IPS DF 4.7 (cell line): ENCODE measurements at regions not wholly inside any gene's neighbourhood (a gene's known extent, or its start where the extent isn't known, plus 50 kb on each side); places are given as distances from the start of the nearest gene placed in this dataset.

Source experiments
- DNase-seq: peaks from one replicate; pipeline ENCODE4 v3.0.0-alpha.2; 2013; ENCODE audit warnings: low spot score; ENCODE audit errors: extremely low read depth

DNA sequence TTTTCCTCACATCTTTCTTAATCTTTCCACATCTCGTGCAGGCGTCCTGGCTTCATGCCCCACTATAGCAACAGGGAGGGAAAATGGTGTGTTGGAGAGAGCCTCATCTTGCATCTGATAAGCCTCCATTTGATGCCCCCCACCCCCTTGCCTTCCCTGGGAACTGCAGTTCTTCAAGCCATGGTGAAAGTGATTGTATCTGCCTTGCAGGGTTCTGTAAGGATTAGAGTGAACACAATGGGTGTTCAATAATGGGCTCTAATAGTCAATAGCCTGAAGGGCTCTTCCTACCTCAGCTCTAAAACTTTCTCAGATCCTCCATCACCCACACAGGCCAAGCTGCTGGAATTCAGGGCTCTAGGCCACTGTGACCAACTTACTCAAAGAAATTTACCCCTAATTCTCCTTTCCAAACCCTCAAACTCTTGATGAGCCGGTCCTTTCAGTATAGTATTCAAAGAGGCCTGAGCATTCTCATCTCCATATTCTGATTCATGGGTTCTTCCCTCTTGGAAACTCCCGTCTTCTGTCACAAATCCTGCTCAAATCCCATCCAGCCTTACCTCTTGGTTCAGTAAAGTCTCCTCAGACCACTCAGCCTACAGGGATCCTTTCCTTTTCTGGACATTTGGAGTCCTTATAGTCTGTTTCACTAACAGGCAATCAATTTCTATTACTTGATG is 128.3 kb upstream of the TRIM2 start:
- no peak for DNase-seq

DNA sequence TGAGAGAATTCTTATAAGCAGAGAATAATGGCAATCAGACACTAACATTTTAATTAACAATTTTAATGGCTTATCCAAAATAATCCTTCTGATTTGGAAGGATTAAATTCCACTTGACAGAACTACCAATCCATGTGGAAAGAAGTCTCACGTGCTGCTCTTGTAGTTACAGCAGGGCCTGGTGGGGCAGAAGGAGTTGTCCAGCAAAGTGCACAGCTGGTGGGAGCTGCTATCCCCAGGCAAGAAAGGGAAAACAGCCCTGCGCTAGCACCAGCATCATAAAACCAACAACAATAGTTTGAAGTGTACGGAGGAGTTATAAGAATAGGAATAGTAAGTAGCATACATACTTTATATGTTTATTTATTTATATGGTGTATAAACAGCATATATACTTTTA is 127.4 kb upstream of the TRIM2 start:
- DNase-seq = no peak

DNA sequence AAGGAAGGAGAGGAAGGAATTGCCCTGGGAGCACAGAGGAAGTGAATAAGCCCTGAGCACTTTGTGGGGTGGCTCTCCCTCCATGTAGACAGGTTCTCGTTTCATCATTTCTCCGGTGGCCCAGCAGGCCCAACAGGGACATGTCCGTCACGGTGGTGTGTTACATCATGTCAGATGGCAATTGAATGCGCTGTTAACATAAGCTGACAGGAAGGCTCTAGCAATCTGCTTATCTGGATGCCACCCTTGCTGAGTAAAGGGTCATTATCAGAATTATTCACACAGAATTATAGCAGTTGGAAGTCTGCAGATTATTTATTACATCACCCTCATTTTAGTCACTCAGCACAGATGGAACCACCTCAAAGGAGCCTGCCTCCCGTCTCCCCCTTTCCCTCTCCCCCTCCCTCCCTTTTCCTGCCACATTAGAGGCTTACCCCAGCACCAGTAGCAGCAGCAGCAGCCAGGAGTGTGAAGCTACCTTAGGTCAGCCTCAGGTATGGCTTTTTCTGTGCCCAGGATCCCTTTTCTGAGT is 124.3 kb upstream of the TRIM2 start:
- DNase-seq = no peak

DNA sequence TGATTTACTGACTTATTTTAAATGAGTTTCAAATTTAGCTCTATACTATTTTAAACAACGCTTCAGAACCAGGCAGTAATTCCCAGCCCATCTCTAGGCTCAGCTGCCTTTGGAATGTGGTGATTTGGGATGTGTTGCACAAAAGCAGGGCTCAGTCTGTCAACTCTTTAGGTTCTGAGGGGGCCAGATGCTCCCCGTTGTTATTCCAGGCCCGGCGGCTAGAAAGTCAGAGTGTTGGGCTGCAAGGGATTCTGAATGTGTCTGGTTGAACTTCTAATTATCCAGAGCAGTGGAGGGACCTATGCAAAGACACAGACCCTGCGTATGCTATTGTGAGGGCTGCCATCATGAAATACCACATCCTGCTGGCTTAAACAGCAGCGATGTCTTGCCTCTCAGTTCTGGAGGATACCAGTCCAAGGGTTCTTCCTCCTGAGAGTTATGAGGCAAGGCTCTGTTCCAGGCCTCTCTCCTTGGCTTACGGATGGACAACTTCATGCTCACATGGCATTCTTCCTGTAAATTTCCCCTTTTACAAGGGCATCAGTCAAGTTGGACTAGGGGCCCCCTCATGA is 123.2 kb upstream of the TRIM2 start:
- DNase-seq = no peak

DNA sequence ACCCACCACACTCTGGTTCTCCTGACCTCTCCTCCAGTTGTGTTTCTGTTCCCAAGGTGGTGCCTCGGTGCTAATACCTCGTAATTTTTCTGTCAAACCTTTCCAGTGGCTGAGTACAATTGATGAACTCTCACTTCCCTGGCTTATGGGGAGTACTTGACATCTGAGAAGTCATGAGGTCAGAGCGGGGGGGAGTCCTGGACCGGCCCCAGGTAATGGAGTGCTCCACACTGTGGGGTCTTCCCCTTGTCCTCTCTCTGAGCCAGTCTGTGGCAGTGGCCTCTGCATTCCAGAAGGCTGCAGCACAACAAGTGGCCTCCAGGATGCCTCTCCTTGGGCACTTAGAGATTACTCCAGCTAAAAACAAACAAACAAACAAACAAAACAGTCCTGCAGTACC is 122.5 kb upstream of the TRIM2 start:
- DNase-seq = no peak

DNA sequence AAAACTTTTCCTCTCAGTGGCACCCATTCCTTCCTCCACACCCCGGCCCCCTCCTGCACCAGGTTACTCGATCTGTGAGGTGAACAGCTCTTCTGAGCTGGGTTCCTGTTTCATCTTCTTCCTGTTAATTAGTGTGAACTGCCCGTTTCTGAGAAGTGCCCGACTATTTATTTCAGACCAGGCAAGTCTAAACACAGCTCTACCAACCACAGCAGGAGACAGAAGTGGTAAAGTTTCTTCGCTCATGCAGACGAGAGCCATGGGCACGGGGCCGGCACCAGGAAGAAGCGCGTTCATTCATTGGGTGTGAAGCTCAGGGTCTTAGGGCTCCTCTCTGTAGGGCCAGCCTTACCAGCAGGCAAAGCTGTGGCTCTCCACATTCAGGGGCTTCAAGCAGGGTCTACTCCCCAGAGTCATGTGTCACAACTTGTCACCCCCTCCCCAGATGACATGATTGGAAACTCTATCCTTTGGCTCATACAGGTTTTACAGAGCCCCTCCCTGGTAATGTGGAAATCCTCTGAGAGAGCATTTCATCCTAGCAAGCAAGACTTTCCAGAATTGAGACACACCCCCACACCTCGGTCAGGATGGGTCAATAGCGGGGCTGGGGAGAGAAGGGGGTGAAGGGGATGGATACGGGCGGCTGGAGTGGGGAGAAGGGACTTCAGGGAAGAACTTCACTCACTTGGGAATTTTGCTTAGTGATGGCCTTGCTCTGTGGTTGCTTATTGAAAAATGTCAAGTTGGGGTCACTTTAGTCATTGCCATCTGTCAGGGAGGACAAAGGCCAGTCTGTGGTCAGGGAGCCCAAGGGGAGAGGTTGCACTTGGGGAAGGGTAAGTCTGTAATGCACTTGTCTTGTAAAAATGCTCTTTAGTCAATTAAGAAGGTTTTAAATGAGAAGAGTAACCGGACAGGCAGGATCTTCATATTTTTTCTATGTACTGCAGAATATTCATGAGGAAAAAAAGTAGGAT is 121.6 kb upstream of the TRIM2 start:
- DNase-seq = no peak

DNA sequence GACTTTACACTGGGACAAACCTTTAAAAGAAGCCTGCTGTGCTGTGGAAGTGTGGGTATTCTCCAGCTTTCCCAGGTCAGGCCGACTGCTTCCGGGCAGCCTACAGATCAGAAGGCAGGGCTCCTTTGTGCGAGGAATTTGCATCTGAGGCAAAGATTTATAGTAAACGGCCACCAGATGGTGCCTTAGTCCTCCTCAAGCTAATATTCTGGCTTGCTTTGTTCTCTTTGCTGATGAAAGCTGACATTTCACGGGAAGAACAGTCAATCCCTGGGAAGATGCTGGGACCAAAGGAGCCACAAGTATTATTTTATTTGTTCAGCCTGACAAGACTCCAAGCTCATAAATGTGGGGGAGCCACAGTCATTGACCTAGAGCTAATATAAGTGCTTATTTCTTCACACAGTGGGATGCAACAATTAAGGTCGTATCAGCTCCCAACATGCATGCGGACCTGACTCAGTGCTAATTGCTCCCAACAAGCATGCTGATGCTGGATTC is 120.7 kb upstream of the TRIM2 start:
- DNase-seq = peak; percentile 93

DNA sequence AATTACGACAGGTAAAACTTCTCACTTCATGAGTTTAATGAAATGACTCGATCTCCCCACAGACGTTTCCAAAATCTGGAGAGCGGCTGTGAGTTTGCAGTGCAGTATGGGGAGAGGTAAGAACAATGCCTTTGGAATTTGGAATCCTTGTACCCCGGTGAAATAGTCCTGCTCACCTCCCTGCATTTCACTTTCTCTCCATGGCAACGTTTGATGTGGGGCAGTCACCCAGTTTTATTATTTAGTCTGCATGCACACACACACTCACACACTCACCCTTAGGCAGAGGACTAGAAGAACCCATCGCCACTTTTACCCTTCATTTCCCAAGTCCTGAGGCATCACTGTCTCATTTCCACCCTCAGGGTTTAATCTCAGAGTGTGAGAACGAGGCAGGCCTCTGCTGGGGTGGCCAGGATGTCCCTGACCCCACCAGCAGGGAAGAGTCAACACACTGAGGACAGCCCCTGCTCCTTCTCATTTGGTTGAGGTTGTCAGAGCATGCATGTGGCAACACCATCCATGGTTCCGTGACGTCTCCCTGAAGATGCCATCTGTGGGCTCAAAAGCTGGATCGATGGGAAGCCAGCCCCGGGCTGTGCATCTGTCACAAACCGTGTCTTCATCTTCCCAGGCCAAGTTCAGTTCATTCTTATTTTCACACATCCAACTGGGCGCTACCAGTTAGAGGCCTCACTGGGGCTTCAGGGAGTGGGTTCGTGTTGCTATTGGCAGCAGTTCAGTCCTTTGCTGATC is 119.8 kb upstream of the TRIM2 start:
- no peak for DNase-seq

DNA sequence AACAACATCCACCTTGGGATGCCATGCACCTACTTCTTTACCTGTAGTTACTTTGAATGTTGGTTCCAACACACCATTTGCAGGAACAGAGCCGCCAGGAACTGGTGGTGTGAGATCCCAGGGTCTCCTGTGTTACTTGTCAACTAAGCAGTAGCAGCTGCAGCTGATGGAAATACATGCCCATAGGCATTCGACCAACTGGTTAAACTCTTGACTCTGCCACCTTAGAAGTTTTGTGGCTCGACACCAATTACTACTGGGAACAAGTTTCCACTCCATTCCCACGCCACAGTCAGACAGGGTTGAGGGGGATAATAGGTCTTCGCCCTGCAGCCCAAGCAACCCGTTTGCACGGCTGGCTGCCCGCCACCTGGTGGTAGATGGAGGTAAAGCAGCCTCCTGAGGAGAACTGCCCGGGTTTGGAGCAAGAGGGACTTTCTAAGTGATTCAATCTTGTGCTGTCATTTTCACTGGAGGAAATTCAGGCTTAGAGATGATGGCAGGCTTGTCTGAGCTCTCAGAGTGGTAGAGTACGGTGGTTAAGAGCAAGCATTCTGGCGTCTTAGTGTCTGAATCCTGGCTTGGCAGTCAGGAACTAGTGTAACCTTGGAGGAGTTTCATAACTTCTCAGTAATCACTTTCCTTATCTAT is 119.1 kb upstream of the TRIM2 start:
- peak; percentile 71 for DNase-seq

DNA sequence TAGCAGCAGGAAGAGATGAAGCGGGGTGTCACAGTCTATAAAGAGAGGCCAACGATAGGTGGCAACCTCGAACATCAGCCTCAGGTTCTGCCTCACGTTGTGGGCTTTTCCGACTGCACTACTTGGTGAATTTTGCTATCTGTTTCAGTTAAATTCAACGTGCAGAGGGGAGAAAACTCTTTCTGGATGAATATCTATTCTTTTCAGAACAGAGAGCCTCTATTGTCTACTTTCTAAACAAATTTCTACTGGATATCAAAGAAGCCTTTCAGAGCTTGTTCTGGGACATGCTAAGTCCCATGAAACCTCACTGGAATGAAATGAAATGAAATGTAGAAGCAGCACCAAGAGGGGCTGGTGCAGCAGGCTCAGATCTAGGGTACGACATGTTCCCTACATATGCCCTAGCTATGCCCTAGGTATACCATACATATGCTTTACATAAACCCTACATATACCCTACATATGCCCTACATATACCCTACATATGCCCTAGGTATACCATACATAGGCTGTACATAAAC is 116.5 kb upstream of the TRIM2 start:
- no peak for DNase-seq

DNA sequence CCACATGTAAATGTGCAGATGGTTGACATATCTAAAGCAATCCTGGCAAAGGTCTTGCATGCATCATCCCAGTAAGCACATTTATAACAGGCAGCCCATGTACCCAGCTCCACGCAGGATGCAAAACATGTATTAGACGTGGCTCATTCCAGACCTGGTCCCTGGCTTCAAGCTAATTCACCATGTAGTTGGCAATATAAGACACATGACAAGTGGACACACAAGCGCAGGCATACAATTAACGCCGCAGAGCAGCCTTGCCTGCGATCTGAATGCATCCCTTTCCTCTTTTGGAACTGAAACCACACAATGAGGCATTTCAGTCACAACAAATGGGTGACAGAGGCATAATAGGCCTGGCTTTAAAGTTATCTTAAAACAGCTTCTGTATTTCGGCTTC is 114.5 kb upstream of the TRIM2 start:
- no peak for DNase-seq

DNA sequence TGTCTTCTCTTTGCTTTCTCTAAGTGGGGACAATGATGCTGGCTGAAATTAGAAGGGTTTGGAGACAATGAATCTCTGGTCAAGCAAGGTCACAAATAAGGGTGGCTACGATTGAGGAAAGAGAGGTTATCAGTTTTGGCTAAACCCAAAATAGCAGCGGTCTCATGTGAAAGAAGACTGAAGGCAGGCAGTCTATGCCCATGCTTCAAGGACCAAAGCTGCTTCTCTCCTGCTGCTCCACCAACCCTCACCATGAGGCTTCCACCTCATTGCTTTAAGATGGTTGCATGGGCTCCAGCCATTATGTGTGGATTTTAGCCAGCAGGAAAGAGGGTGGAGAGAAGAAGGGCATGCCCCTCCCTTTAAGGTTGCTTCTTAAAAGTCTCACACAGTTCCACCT is 114.1 kb upstream of the TRIM2 start:
- no peak for DNase-seq

DNA sequence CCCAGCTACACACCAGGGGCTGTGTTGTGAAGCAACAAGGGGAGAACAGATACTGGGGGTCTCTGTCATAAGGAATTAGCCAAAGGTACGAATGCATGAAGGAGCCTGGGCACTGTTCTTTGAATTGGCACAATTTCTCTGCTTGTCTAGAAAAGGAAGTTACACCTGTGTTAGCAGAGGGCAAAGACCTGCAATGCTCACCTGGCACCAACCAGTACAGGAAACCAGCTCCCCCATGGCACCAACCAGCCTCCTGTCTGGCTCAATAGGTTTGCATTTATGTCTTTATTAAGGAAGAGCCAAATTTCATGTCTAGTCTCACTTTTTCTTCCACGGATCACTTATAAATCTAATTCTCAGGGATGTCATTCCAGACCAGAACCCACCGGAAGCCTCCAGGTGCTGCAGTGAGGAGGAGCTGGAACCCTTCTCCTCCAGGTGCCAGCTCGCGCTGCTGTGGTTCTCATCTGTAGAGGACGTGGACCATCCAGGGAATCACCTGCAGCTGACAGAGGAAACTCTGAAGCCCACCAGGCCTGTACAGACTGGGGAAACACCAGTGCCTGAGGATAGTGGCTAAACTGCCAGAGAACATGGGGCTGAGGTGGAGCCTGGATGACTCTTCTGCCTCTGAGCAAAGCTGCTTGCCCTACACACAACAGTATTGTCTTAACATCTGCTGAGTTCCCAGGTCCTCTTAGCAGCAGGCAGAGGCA is 113.4 kb upstream of the TRIM2 start:
- no peak for DNase-seq

DNA sequence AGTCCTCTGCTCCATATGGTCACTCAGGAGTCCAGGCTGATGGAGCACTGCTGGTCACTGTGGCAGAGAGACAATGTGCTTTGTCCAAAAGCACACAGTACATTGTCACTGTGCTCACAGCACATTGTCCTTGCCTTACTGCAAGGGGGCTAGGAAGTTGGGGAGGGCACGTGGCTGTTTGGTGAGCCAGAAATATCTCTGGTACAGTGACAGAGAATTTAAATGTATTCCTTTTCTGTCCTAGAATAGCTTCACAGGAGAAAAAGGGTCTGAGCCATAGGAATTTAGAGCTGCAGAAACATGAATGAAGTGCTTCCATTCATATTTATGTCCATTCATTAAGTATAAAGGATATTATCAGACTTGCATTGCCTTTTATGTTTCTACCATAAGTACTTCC is 110.8 kb upstream of the TRIM2 start:
- no peak for DNase-seq

DNA sequence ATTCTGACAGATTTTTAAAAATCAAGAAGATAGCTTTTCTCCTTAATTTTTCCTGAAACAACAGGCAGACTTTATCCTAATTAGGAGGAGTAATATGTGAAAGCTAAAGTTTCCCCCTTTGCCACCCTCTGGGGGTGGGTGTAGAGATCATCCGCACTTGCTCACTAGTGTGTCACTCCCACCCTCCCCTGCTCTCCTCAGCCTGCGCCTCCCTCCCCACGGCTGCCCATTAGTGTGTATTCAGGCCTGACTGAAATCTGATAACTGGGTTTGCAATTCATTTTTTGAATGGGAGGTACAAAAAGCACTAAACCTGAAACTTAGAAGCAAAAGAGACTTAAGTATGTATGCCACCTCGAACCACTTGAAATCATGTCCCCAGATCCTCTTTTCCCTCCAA is 110.4 kb upstream of the TRIM2 start:
- no peak for DNase-seq

DNA sequence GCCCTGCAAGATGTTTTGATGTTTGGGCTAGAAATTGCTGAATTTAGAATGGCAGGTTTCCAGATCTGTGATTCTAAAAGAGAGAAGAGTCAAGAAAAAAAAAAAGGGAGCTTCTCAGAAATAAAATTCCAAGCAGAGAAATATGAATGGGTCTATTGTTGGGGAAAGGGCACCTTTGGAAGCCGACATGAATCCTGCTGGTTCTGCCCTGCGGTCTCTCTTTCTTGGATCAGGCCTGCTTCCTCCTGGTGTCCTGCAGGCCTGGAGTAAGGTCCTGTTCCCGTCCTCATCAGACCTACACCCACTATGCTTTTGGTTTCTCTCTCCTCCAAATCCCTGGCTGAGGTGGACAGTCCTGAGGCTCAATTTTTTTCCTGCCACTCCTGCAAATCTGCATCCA is 109.8 kb upstream of the TRIM2 start:
- no peak for DNase-seq

DNA sequence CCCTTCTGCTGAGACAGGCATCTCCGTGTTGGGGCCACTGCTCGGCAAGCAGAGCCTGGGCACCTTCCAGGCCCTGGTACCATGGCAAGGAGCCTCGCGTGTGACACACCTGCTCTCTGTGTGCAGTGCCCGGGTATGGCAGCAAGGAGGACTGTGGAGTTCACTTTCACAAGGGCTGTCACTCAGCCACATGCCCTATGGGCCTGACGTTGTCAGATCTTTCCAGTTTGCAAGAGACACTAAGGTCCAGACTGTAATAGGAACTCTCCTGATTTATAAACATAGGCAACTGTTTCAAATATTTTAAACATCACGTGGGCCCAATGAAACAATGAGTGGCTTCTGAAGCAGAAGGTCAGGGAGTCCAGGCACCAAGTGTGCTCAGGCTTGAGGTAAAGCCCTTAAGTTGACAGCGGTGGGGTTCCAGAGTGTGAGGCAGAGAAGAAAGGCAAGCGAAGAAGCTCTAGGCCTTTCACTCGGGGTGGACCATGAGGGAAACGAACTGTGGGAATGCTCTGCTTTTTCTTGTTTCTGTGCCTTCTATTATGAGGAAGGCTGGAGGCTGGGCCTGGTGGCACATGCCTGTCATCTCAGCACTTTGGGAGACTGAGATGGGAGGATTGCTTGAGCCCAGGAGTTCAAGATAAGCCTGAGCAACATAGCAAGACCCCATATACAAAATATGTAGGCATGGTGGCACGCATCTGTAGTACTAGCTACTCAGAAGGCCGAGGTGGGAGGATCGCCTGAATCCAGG is 108.6 kb upstream of the TRIM2 start:
- no peak for DNase-seq

DNA sequence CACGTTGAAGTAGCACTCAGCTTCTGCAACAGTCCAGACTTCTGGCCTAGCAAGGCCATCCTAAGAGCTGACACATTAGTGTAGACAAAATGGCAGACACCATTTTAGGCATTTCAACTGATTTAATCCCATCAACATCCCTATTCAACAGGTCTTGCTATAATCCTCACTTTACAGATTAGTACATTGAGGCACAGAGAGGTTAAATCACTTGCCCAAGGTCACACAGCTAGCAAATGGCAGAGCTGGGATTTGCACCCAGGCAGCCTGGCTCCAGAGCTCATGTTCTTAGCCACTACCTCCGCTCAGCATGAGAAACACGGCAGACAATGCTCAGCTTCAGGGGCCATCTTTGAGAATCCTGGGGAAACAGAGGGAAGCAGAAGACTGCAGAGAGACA is 107.9 kb upstream of the TRIM2 start:
- no peak for DNase-seq

DNA sequence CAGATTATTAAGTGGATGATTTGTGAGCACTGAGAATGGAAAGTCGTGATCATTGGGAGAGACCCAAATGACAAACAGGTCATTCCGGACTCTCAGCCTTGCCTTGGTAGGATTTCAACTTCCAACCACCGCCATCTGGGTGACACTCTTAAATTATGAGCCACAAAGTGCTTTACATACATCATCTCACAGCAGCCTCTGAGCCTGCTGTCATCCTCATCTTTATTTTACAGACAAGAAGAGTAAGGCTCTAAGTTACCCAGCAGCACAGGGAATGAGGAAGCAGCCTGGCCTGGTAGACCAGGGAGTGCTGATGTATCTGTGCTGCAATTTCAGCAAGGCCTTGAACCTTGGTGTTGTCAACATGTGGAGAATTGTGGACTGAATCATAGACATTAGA is 105.8 kb upstream of the TRIM2 start:
- no peak for DNase-seq
